OCI-LY7 (cell line): ENCODE measurements at regions not wholly inside any gene's neighbourhood (a gene's known extent, or its start where the extent isn't known, plus 50 kb on each side); places are given as distances from the start of the nearest gene placed in this dataset.
"Not testable (repeated sequence)": the region's sequence is repeated elsewhere in the genome, so short reads cannot be mapped to it uniquely, and the experiment has no call there.

Experiments used
- BruUV-seq: library from RNA; stranded (reverse); fragments of 400-500 nt; replicated peaks from 2 replicates; lab custom pipeline; 2021; lab: Mats Ljungman, UMichigan
- CTCF ChIA-PET: fragments of 300-600 bp; sonication (Branson Sonifier 250); formaldehyde crosslinking; loops from one replicate; lab custom pipeline; 2022; ENCODE audit warnings: antibody characterized with exemption; ENCODE audit not compliant: unreplicated experiment; lab: Charles Lee
- POLR2A ChIA-PET: fragments of 300-600 bp; sonication (Branson Sonifier 250); formaldehyde crosslinking; loops from one replicate; lab custom pipeline; 2022; ENCODE audit warnings: antibody characterized with exemption; lab: Charles Lee
- DNase-seq: peaks from one replicate; pipeline ENCODE4 v3.0.0-alpha.2; 2015; ENCODE audit warnings: low spot score
- H2AFZ ChIP-seq: fragments of 200-600 bp; sonication (generic), shearing (Covaris generic); 2 replicates; pipeline ENCODE4 v1.6.1; 2014; ENCODE audit warnings: mild to moderate bottlenecking, antibody characterized with exemption, low read length, moderate library complexity
- H3K27ac ChIP-seq: fragments of 200-600 bp; sonication (generic); 2 replicates; pipeline ENCODE4 v1.5.1; 2014; ENCODE audit warnings: mixed run types, low read depth, mild to moderate bottlenecking, moderate library complexity, low read length, inconsistent platforms; ENCODE audit not compliant: poor library complexity, severe bottlenecking
- H3K36me3 ChIP-seq: fragments of 200-600 bp; sonication (generic); 2 replicates; pipeline ENCODE4 v1.6.1; 2014; ENCODE audit warnings: mild to moderate bottlenecking, antibody characterized with exemption, low read length, moderate library complexity, mixed read lengths; ENCODE audit not compliant: insufficient read depth
- H3K4me1 ChIP-seq: fragments of 200-600 bp; sonication (generic); 2 replicates; pipeline ENCODE4 v1.5.1; 2014; ENCODE audit warnings: mild to moderate bottlenecking, low read length; ENCODE audit not compliant: insufficient read depth, poor library complexity, severe bottlenecking
- H3K4me2 ChIP-seq: fragments of 200-600 bp; sonication (generic); 2 replicates; pipeline ENCODE4 v1.6.1; 2014; ENCODE audit warnings: mild to moderate bottlenecking, low read length
- H3K4me3 ChIP-seq: fragments of 200-600 bp; sonication (generic); 2 replicates; pipeline ENCODE4 v1.5.1; 2014; ENCODE audit warnings: mild to moderate bottlenecking, low read depth, low read length; ENCODE audit not compliant: poor library complexity, severe bottlenecking
- H3K79me2 ChIP-seq: fragments of 200-600 bp; sonication (generic); 2 replicates; pipeline ENCODE4 v1.6.1; 2016; ENCODE audit warnings: low read depth, mild to moderate bottlenecking, low read length, moderate library complexity, mixed read lengths; ENCODE audit not compliant: insufficient read depth
- H3K9me2 ChIP-seq: fragments of 200-600 bp; sonication (generic); 2 replicates; pipeline ENCODE4 v1.6.1; 2016; ENCODE audit warnings: mild to moderate bottlenecking, low read length, mixed read lengths; ENCODE audit not compliant: insufficient read depth
- H3K9me3 ChIP-seq: fragments of 200-600 bp; sonication (generic); 2 replicates; pipeline ENCODE4 v1.6.1; 2014; ENCODE audit warnings: mild to moderate bottlenecking, mixed run types, low read length, mixed read lengths
- H4K20me1 ChIP-seq: fragments of 200-600 bp; sonication (generic); 2 replicates; pipeline ENCODE4 v1.6.1; 2014; ENCODE audit warnings: mild to moderate bottlenecking, antibody characterized with exemption, low read length, moderate library complexity, mixed read lengths; ENCODE audit not compliant: insufficient read depth
- CTCF ChIP-seq: fragments of 200-600 bp; sonication (generic); conservative IDR thresholded peaks from 2 replicates; pipeline ENCODE4 v1.5.1; 2014; ENCODE audit warnings: mild to moderate bottlenecking, antibody characterized with exemption, low read length, moderate library complexity, mixed read lengths
- EZH2phosphoT487 ChIP-seq: fragments of 200-600 bp; sonication (generic); IDR thresholded peaks from 2 replicates; pipeline ENCODE4 v1.6.1; 2018; ENCODE audit warnings: low read depth, borderline replicate concordance, mild to moderate bottlenecking, mixed run types, antibody characterized with exemption, low read length, moderate library complexity, mixed read lengths
- intact Hi-C: fragments of 100-400 bp; cut with micrococcal nuclease; formaldehyde crosslinking; loops from one replicate; pipeline ENCODE4 v1.10.0; 2022; ENCODE audit not compliant: unreplicated experiment

- TF ChIP-seq EZH2phosphoT487 (no peak), CTCF (no peak)
- intact Hi-C loops = no loop called here
- no peak for DNase-seq
- Histone ChIP-seq H3K79me2 (no peaks in the 10 kb centered on the region), H2AFZ (peak overlapping the region; percentile 71; the same call in 1 of the 2 replicates), H3K9me3 (no peaks in the 10 kb centered on the region), H3K27ac (no peak overlapping the region), H3K4me2 (peak overlapping the region; percentile 41), H3K36me3 (no peaks in the 10 kb centered on the region), H3K9me2 (no peaks in the 10 kb centered on the region), H3K4me1 (peaks cover 53% of the 10 kb centered on the region), H3K4me3 (no peak overlapping the region), H4K20me1 (no peaks in the 10 kb centered on the region)
- CTCF ChIA-PET = no interaction called here
- POLR2A ChIA-PET = interaction anchor here (0.6 to 3.8 kb wide), 4 partner anchors 10 to 78 kb away, joined by 3 to 27 read pairs (median 4); no protein-coding TSS in a partner anchor
- no TSS peak for BruUV-seq
Measured at GRCh38 chr5:74482523-74482922, 158.0 kb downstream of the ENC1 start.

DNA sequence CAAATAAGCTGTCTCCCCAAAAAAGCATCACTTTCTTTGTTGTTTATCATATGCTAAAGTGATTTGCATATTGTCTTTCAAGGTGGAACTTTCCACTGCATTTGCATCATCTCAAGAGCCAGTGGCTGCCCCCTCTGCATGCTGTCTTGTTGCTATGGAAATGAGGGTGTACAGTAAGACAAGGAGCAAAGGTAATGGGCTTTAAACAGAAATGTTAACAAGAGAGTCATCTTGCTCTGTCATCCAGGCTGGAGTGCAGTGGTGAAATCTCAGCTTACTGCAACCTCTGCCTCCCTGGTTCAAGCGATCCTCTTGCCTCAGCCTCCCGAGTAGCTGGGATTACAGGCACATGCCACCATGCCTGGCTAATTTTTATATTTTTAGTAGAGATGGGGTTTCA, 159.2 kb downstream of the ENC1 start:
- POLR2A ChIA-PET = interaction anchor here (0.7 to 3.8 kb wide), 5 partner anchors 9 to 1869 kb away, joined by 3 to 27 read pairs (median 5); partner anchors contain the start of gene ENC1
- H3K79me2 ChIP-seq, CTCF ChIA-PET, H3K27ac ChIP-seq, H3K9me3 ChIP-seq, H3K36me3 ChIP-seq, H3K4me3 ChIP-seq, H3K9me2 ChIP-seq, intact Hi-C loops, BruUV-seq, H4K20me1 ChIP-seq: not testable (repeated sequence)
- H3K4me2 ChIP-seq = peak overlapping the region; percentile 15; the same call in 1 of the 2 replicates
- DNase-seq = peak; percentile 56
- peak overlapping the region; percentile 45; the same call in 1 of the 2 replicates for H2AFZ ChIP-seq
- peaks cover 65% of the 10 kb centered on the region for H3K4me1 ChIP-seq

- peak overlapping the region; percentile 65; the same call in 1 of the 2 replicates for H2AFZ ChIP-seq
- intact Hi-C loops = no loop called here
- CTCF ChIA-PET = no interaction called here
- H3K4me3 ChIP-seq = no peak overlapping the region
- no peak overlapping the region for H3K4me2 ChIP-seq
- H3K79me2 ChIP-seq = no peaks in the 10 kb centered on the region
- no peak for TF ChIP-seq CTCF
- no peak for TF ChIP-seq EZH2phosphoT487
- no peaks in the 10 kb centered on the region for H3K9me3 ChIP-seq
- DNase-seq = no peak
- H3K4me1 ChIP-seq = peaks cover 69% of the 10 kb centered on the region
- POLR2A ChIA-PET = interaction anchor here (1.1 to 3.8 kb wide), 5 partner anchors 9 to 160 kb away, joined by 3 to 27 read pairs (median 3); partner anchors contain the start of gene ENC1
- H3K9me2 ChIP-seq = no peaks in the 10 kb centered on the region
- H3K36me3 ChIP-seq = no peaks in the 10 kb centered on the region
- H3K27ac ChIP-seq = no peak overlapping the region
- BruUV-seq = no TSS peak
- H4K20me1 ChIP-seq = no peaks in the 10 kb centered on the region
Measured at GRCh38 chr5:74480201-74480600, 160.3 kb downstream of the ENC1 start.
